Cardiac muscle cell (in vitro differentiated cells and primary cell): ENCODE measurements at regions not wholly inside any gene's neighbourhood (a gene's known extent, or its start where the extent isn't known, plus 50 kb on each side); places are given as distances from the start of the nearest gene placed in this dataset.
A peak's percentile ranks its signal among the peaks of the same experiment; 100 is the strongest.

Source experiments
- DNase-seq, 2 donors: peaks; one replicate each; pipeline versions ENCODE4 v3.0.0 to v3.0.0-alpha.2; 2010 to 2017; ENCODE audit warnings: low read depth in 1 of 2, low spot score in 1 of 2
- H3K27ac ChIP-seq: fragments of 200-600 bp; sonication (generic); 2 replicates; pipeline ENCODE4 v1.5.1; 2016
- H3K27me3 ChIP-seq: fragments of 200-600 bp; sonication (generic); 2 replicates; pipeline ENCODE4 v1.6.0; 2016; ENCODE audit warnings: control low read depth
- H3K36me3 ChIP-seq: fragments of 200-600 bp; sonication (generic); 2 replicates; pipeline ENCODE4 v1.5.1; 2016; ENCODE audit warnings: control low read depth
- H3K4me1 ChIP-seq: fragments of 200-600 bp; sonication (generic); 2 replicates; pipeline ENCODE4 v1.8.1; 2017; ENCODE audit warnings: low read depth, mild to moderate bottlenecking, mixed run types
- H3K4me3 ChIP-seq: fragments of 200-600 bp; sonication (generic); 2 replicates; pipeline ENCODE4 v1.5.1; 2016; ENCODE audit warnings: mild to moderate bottlenecking
- H3K9me3 ChIP-seq: fragments of 200-600 bp; sonication (generic); 2 replicates; pipeline ENCODE4 v1.5.1; 2017; ENCODE audit warnings: low read depth, mild to moderate bottlenecking, control low read depth
- TF ChIP-seq, protein P1 (sequence below): IDR thresholded peaks from 2 replicates; pipeline ENCODE4 v1.5.1; 2012; ENCODE audit warnings: low read depth, mild to moderate bottlenecking, low read length

DNA sequence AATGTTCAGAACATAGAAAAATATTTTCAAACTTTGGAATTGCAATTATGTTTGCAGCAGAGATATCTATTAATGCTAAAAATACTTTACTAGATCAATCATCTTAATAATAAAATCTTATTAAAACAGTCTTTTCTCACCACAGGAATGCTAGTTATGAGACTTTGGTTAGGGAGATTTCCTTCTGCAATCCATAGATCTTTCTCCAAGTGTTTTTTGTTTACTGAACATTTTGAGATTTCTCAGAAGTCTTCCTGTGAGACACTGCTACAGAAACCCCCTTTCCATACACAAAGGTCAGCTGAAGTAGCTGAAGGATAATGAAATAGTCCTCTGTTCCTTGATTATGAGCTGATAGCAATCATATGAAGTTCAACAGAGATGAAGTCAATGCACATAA is 59.4 kb upstream of the RAPH1 start:
- Histone ChIP-seq H3K4me3 (no peak overlapping the region), H3K27me3 (no peaks in the 10 kb centered on the region), H3K4me1 (no peaks in the 10 kb centered on the region), H3K27ac (no peak overlapping the region), H3K9me3 (no peaks in the 10 kb centered on the region), H3K36me3 (no peaks in the 10 kb centered on the region)
- TF ChIP-seq, protein P1, sequence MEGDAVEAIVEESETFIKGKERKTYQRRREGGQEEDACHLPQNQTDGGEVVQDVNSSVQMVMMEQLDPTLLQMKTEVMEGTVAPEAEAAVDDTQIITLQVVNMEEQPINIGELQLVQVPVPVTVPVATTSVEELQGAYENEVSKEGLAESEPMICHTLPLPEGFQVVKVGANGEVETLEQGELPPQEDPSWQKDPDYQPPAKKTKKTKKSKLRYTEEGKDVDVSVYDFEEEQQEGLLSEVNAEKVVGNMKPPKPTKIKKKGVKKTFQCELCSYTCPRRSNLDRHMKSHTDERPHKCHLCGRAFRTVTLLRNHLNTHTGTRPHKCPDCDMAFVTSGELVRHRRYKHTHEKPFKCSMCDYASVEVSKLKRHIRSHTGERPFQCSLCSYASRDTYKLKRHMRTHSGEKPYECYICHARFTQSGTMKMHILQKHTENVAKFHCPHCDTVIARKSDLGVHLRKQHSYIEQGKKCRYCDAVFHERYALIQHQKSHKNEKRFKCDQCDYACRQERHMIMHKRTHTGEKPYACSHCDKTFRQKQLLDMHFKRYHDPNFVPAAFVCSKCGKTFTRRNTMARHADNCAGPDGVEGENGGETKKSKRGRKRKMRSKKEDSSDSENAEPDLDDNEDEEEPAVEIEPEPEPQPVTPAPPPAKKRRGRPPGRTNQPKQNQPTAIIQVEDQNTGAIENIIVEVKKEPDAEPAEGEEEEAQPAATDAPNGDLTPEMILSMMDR, result no peak
- DNase-seq, result peak in 1 of 2 donors; percentile 54

DNA sequence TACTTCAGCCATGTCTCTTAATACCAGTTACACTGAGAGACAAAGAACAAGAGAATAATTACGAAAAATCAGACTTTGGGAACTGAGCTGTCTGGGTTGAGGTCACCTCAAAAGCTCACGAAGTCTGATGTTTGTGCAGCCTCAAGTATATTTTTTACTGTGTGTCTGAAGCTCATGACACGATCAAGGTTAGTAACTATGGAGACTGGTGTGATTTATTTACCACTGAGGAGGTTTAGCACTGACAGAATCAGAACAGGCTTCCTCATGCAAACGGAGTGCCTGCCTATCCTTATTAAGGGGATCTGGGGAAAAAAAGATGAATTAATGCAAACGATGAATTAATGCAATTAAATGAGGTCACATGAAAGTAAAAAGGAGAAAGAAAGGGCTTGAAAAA is 61.1 kb upstream of the RAPH1 start:
- no peaks in the 10 kb centered on the region for H3K4me1 ChIP-seq
- no peaks in the 10 kb centered on the region for H3K27me3 ChIP-seq
- no peaks in the 10 kb centered on the region for H3K9me3 ChIP-seq
- DNase-seq, result no peak
- no peak overlapping the region for H3K4me3 ChIP-seq
- TF ChIP-seq, protein P1, result no peak
- no peak overlapping the region for H3K27ac ChIP-seq
- no peaks in the 10 kb centered on the region for H3K36me3 ChIP-seq

DNA sequence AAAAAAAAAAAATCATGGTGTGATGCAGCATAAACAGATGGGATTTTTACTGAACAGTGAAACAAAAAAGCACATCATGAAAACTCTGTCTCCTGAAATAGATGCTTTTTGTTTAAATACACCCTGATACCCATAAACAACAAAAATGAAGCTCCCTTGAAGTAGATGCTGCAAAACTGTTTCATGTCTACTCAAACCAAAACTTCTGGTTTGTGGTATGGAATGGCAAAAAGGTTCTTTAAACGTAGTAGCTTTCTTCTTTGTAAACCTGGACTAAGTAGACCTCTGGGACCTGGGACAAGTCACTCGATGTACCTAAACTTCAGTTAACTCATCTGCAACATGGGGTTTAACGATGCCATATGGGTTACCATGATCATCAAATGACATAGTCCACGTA is 64.4 kb upstream of the RAPH1 start:
- Histone ChIP-seq H3K27ac (no peak overlapping the region), H3K9me3 (no peaks in the 10 kb centered on the region), H3K27me3 (no peaks in the 10 kb centered on the region), H3K4me3 (no peak overlapping the region), H3K36me3 (no peaks in the 10 kb centered on the region), H3K4me1 (no peaks in the 10 kb centered on the region)
- TF ChIP-seq, protein P1, result no peak
- DNase-seq, result no peak

DNA sequence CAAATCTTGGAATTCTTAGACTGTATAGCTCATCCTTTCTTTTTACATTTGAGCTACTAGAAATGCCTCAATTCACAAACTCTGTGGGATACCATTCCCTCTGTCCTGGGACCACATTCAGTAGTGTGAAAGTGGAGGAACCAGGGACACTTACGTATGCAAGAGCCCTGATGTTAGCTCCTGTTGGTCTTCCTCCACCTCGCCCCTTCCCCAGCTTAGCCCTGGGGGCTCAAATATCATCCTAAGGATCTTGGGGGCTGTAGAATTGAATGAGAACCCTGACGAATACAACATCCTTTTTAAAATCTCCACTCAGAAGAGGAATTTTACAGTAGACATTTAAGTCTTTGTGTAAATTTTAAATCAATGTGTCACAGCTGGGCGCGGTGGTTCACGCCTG is 65.2 kb upstream of the RAPH1 start:
- no peak for DNase-seq
- Histone ChIP-seq H3K9me3 (no peaks in the 10 kb centered on the region), H3K27ac (no peak overlapping the region), H3K27me3 (no peaks in the 10 kb centered on the region), H3K4me3 (no peak overlapping the region), H3K4me1 (no peaks in the 10 kb centered on the region), H3K36me3 (no peaks in the 10 kb centered on the region)
- TF ChIP-seq, protein P1, result no peak

DNA sequence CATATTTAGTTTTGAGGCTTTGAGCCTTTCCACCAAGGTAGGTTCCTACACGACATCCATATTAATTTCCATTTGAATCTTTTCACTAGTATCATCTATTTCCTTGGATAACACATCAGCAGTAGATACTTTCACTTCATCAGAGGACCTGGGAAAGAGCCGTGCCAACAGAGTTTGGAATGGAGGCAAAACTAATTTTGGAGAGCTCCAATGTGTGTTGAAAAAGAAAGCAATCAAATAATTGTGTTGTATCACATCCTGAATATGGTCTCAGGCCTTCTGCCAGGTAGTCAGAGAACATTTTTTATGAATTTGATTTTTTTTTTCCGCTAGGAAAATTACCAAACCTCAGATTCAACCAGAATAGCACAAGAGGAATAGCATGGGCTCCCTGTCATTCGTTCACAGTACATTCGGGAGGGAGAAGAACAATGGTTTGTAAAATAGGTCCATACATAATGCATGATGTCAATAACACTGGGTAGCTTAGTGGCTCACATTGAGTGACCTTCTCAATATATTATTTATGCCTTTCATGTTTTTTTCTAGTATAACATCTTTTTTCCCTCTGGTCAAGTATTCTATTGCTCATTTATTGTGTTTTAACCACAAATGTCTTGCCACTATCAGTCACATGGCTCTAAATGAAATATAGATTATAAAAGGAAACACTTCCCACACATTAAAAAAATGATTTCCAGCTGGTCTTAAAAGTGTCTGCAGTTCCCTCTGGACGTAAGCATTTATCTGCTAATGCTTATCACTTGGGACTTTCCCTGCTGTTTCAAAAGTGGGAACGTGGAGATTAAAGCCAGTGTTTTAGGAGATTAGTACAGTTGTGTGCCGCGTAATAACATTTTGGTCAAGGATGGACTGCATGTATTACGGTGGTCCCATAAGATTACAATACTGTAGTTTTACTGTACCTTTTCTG is 68.6 kb upstream of the RAPH1 start:
- no peaks in the 10 kb centered on the region for H3K36me3 ChIP-seq
- DNase-seq, result peak in 1 of 2 donors; percentile 70
- H3K27me3 ChIP-seq, result no peaks in the 10 kb centered on the region
- no peaks in the 10 kb centered on the region for H3K4me1 ChIP-seq
- H3K27ac ChIP-seq, result no peak overlapping the region
- no peaks in the 10 kb centered on the region for H3K9me3 ChIP-seq
- H3K4me3 ChIP-seq, result no peak overlapping the region
- TF ChIP-seq, protein P1, result no peak
